ENCODE measurements at regions not wholly inside any gene's neighbourhood (a gene's known extent, or its start where the extent isn't known, plus 50 kb on each side); places are given as distances from the start of the nearest gene placed in this dataset.
"Not testable (repeated sequence)": the region's sequence is repeated elsewhere in the genome, so short reads cannot be mapped to it uniquely, and the experiment has no call there.

- no peak for DNase-seq (ENCODE audit: low spot score)
These were observed 1771.0 kb downstream of the EFNA5 start for GRCh38 chr5:105899726-105900125.

- no peak for DNase-seq (ENCODE audit: low spot score)
These were observed 1772.6 kb downstream of the EFNA5 start for GRCh38 chr5:105898183-105898582.

DNA sequence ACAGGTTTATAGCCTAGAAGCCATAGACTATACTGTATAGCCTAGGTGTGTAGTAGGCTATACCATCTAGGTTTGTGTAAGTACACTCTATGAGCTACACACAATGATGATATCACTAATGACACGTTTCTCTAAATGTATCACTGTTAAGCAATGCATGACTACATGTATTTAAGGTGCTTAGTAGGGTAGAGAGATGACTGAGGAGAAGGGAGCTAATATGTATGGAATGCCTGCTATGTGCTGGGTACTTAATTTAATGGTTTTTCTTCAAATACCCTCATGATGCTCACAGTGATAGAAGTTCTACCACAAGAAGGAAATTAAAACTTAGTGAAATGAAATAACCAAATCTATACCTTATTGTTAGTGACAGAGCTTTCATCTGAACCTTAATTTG, 1785.5 kb downstream of the EFNA5 start:
- DNase-seq (ENCODE audit: low spot score): no peak

DNA sequence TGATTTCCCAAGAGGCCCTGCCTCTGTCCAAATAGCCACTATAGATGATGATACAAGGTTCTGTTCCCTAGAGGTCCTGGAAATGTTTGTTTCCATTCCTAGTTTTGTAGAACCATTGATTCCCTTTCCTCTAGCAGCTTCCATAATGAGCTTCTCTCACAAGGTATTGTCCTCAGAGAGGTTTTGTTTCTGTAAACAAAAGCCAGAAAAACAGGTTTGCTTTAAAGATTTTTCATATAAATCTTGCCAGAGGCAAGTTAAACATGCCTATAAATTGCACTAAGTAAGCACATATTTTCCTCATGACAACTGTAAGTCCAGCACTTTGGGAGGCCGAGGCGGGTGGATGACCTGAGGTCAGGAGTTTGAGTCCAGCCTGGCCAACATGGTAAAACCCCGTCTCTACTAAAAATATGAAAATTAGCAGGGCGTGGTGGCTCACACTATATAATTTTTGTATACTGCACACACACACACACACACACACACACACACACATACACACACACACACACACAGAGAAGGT, 1787.7 kb downstream of the EFNA5 start:
- DNase-seq (ENCODE audit: low spot score): no peak

- DNase-seq (ENCODE audit: low spot score): no peak
These were observed 1792.3 kb downstream of the EFNA5 start for GRCh38 chr5:105878402-105878801.

GRCh38 chr5:105877592-105877991, 1793.1 kb downstream of the EFNA5 start:
- no peak for DNase-seq (ENCODE audit: low spot score)

GRCh38 chr5:105874316-105874715, 1796.4 kb downstream of the EFNA5 start:
- DNase-seq (ENCODE audit: low spot score): no peak

- no peak for DNase-seq (ENCODE audit: low spot score)
These were observed 1798.0 kb downstream of the EFNA5 start for GRCh38 chr5:105872569-105873270.

DNA sequence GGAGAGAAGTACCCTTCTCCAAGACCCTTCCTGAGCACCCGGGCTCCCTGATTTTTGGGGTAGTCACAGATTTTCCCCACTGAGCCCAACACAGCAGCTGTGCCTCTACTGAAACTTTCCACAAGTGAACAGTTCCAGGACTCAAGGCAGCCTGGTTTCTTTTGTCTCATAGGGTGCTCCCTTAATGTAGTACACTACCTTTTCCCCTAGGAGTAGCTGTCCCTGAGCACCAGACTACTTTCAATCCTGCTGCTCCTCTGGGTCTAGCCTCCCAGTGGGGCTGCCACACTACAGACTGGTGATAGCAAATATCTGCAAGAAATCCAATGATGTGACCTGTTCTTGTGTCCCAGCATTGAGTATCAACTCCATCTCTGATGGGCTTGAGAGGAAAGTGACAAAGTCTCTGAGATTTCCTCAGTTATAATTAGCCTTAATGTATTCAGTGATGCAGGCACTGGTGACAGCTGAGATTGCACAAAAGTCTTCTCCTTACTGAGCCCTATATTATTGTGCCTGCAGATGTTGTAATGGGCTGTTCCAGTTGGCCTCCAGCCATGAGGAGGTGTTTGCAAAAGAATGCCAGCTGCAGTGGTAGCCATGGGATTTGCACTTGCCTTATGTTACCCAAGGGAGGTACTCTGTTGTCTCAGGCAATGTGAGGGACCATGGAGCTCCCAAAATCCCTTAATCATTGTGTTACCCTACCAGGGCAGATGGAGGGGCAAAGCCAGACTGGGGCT, 1802.5 kb downstream of the EFNA5 start:
- no peak for DNase-seq (ENCODE audit: low spot score)

DNA sequence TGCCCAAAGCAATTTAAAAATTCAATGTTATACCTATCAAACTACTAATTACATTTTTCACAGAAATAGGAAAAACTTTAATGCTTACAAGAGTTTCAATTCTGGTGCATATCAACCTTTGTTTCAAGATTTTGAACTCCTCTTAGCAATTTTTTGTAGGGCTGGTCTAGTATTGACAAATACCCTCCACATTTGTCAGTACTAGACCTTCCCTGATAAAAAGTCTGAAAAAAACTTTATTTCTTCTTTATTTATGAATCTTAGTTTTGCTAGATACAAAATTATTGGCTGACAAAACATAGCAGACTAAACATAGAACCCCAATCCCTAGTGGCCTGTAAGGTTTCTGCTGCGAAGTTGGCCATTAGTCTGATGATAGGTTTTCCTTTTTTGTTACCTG, 1804.9 kb downstream of the EFNA5 start:
- DNase-seq (ENCODE audit: low spot score): no peak

DNA sequence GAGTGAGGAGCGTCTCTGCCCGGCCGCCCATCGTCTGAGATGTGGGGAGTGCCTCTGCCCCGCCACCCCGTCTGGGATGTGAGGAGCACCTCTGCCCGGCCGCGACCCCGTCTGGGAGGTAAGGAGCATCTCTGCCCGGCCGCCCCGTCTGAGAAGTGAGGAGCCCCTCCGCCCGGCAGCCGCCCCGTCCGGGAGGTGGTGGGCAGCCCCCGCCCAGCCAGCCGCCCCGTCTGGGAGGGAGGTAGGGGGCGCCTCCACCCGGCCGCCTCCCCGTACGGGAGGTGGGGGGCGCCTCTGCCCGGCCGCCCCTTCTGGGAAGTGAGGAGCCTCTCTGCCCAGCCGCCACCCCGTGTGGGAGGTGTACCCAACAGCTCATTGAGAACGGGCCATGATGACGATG, 1811.4 kb downstream of the EFNA5 start:
- DNase-seq (ENCODE audit: low spot score): not testable (repeated sequence)

- no peak for DNase-seq (ENCODE audit: low spot score)
These were observed 1821.0 kb downstream of the EFNA5 start for GRCh38 chr5:105849701-105850100.

DNA sequence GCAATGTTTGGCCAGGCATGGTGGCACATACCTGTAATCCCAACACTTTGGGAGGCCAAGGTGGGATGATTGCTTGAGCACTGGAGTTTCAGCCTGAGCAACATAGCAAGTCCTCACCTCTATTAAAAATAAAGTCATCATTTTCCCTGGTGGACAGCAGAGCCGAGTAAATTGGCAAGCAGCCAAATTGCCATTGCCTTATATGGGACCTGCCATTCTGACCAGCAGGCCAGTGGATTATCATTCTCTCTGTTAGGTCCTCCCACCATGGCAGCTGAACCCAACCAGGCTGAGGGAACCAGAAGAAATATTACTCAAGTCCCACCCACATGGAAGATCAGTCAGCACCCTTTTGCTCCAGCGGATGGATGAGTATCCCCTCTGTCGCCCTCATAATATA, 1829.9 kb downstream of the EFNA5 start:
- DNase-seq (ENCODE audit: low spot score): no peak

GRCh38 chr5:105836887-105837286, 1833.8 kb downstream of the EFNA5 start:
- no peak for DNase-seq (ENCODE audit: low spot score)

GRCh38 chr5:105836268-105836667, 1834.5 kb downstream of the EFNA5 start:
- DNase-seq (ENCODE audit: low spot score): no peak

DNA sequence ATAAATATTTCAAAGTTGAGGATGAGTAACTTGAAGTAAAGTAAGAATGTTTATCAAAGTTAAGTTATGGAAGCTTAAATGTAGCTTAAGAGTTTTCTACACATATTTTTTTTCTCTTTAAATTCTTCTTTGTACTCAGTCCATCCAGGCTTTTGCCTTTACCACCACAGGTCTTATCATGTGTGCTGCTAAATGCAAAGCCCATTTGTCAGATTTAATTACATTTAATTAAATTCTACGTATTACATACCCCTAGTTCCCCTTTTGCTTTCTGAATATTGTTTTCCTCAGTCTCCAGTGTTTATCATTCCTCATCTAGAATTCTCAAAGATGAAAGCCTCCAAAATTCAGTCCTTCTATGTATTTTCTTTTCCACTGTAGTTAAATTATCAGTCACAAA, 1841.9 kb downstream of the EFNA5 start:
- DNase-seq (ENCODE audit: low spot score): no peak

DNA sequence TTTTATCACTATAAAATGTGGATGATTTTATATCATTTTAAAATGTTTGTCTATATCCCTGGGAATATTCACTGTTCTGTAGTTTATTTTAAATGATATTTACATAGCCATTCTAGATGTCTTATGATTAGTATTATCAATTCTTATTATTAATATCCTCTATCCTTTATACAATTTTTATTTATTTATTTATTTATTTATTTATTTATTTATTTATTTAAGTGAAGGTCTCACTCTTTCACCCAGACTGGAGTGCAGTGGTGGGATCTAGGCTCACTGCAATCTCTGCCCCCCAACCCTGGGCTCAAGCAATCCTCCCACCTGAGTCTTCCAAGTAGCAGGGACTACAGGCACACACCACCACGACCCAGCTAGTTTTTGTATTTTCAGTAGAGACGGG, 1848.9 kb downstream of the EFNA5 start:
- no peak for DNase-seq (ENCODE audit: low spot score)

DNA sequence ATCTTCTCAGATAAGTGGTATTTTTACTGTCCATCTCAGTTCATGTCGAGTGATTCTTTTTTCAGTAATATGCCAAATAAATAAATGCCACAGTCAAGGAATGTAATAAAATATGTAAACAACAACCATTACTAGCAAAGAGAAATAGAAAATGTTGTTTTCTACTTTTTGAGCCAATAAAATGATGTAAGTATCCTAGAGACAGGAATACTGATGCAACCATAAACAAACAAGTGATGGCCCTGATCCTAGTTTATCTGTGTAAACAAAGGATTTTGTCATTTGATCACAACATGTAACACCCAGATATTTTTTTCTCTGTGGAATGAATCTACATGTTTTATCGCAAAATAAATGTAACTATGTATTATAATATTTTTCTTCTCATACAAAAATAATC, 1852.8 kb downstream of the EFNA5 start:
- DNase-seq (ENCODE audit: low spot score): no peak

DNA sequence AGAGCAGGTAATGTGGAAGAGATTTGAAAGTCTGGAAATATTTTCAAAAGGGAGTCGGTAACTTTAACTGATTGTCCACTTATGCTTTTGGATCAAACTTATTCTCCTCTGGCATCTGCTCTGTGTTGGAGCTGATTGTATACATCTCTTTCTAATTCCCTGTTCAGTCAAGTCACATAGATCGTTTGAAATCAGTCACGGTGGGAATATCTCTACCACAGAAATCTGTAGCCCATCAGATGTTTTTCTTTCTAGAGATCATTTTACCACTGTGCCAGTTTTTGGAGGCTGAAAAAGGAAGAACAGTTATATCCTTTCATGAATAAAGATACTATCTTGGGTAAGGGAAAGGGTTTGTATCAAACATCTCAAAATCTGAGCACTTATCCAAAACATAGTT, 1853.3 kb downstream of the EFNA5 start:
- DNase-seq (ENCODE audit: low spot score): no peak

DNA sequence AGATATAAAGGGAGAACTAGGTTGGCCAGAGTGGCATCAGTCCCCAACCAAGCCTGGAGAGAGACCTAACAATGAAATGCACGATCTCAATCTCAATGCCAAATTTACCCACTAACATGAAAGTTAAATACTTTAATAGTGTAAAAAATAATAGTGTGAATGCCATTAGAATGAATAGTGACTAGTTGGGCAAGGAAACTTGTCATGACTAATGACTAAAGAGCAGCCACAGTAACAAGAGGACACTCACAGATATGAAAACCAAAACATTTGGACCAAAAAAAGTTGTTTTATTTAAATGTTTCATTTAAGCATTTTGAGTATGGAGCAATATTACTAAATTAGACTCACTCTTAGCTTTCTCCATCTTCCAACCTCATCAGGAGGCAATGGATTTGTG, 1853.8 kb downstream of the EFNA5 start:
- DNase-seq (ENCODE audit: low spot score): no peak

- DNase-seq (ENCODE audit: low spot score): no peak
These were observed 1858.4 kb downstream of the EFNA5 start for GRCh38 chr5:105812304-105812703.

DNA sequence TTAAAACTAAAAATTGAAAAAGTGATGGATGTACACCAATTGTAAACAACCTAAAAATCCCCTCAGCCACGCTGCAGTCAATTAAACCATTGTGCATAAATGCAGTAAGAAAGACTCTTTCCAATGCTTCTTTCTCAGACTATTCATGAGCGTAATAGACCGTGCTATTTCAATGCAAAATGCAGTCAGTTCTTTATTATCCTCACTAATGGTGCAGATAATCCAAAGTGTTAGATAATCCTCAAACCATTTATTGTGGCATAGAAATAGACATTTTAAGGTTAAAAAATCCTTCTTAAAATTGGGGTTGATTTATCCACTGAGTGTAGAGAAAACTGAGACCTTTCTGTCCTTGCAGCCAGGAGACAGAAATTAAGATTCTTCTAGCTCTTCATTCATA, 1862.8 kb downstream of the EFNA5 start:
- no peak for DNase-seq (ENCODE audit: low spot score)

- DNase-seq (ENCODE audit: low spot score): no peak
These were observed 1863.4 kb downstream of the EFNA5 start for GRCh38 chr5:105807290-105807689.

- no peak for DNase-seq (ENCODE audit: low spot score)
These were observed 1864.1 kb downstream of the EFNA5 start for GRCh38 chr5:105806596-105806995.
